ENCODE measurements at regions not wholly inside any gene's neighbourhood (a gene's known extent, or its start where the extent isn't known, plus 50 kb on each side); places are given as distances from the start of the nearest gene placed in this dataset.

GRCh38 chr9:103361906-103362305 lies 366.8 kb downstream of the CYLC2 start:
- no peak for TF ChIP-seq CTCF (optimal IDR thresholded peaks at IDR 0.05 in 1 of 3, IDR thresholded peaks at IDR 0.05 in 1 of 3, conservative IDR thresholded peaks at IDR 0.05 in 1 of 3; ENCODE audit: extremely low read depth in 1 of 3, insufficient read depth in 2 of 3, low read length in 3 of 3)
- TF ChIP-seq EZH2 (IDR thresholded peaks at IDR 0.05; ENCODE audit: low read length) = no peak

All from keratinocyte (primary cell).